ENCODE measurements at regions not wholly inside any gene's neighbourhood (a gene's known extent, or its start where the extent isn't known, plus 50 kb on each side); places are given as distances from the start of the nearest gene placed in this dataset.

DNA sequence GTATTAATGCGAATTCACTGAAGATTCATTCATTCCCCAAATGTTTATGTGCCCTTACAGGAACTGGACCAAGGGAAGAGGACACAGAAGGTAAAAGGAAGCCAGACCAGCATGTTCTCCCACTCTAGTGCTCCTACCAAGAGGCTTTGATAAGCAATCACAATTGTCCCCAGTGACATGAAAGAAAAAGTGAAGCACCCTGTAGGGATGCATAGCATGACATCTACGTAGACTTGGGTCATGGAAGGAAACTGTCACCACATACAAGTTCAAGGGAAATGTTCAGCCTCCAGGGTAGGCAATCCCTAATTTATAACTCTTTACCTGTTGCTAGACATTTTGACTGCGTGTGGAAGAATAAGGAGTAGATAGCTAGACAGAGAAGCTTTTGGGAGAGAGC lies 348.6 kb upstream of the MCTP2 start:
- TF ChIP-seq GATA2 (IDR thresholded peaks at IDR 0.05; ENCODE audit: low read depth, low read length) (no peak), GATA3 (IDR thresholded peaks at IDR 0.05; ENCODE audit: low read depth, low read length) (no peak)

Measured in SH-SY5Y (cell line).